Dermis microvascular lymphatic vessel endothelial cell (primary cell): ENCODE measurements at regions not wholly inside any gene's neighbourhood (a gene's known extent, or its start where the extent isn't known, plus 50 kb on each side); places are given as distances from the start of the nearest gene placed in this dataset.
"Not testable (repeated sequence)": the region's sequence is repeated elsewhere in the genome, so short reads cannot be mapped to it uniquely, and the experiment has no call there.

Source experiments
- DNase-seq, 2 donors: peaks; one replicate each; pipeline versions ENCODE4 v3.0.0 to v3.0.0-alpha.2; 2010; ENCODE audit warnings: low read depth in 2 of 2

- DNase-seq, result no peak
Measured at GRCh38 chrX:8105531-8105930, 65.5 kb downstream of the VCX2 start.

GRCh38 chrX:8103655-8104054, 67.4 kb downstream of the VCX2 start:
- DNase-seq, result no peak

GRCh38 chrX:8091510-8091909, 79.6 kb downstream of the VCX2 start:
- no peak for DNase-seq

DNA sequence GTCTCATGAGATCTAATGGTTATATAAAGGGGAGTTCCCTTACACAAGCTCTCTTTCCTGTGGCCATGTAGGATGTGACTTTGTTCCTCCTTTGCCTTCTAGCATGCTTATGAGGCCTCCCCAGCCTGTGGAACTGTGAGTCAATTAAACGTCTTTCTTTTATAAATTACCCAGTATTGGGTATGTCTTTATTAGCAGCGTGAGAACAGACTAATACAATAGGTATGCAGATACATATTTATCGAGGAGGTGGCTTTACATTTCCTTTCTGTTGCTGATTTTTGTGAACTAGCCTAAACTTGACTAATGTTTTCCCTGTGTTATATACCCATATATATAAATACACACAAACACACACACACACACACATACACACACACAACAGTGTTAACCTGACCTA, 80.2 kb downstream of the VCX2 start:
- DNase-seq, result no peak

GRCh38 chrX:8090482-8090881, 80.6 kb downstream of the VCX2 start:
- DNase-seq, result no peak

GRCh38 chrX:8089141-8089540, 81.9 kb downstream of the VCX2 start:
- DNase-seq, result no peak

GRCh38 chrX:8084006-8084405, 87.1 kb downstream of the VCX2 start:
- DNase-seq, result peak in 1 of 2 donors; percentile 0

DNA sequence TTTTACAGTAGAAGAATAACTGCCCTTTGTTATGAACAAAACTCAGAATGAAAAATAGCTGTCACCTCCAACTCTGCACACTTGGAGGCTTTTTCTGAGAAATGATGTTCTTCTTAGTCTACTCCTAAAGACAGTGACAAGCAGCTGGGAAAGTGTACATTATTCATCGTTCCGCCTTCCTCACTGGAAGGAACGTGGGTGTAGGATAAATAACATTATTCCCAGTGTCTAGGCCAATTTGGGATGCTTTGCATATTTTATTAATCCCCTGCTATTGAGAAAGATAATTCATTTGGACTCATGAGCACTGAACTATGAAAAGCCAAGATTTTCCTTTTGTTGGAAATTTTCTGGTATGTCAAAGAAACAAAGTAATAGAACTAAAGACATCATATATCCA, 87.8 kb downstream of the VCX2 start:
- DNase-seq, result no peak

DNA sequence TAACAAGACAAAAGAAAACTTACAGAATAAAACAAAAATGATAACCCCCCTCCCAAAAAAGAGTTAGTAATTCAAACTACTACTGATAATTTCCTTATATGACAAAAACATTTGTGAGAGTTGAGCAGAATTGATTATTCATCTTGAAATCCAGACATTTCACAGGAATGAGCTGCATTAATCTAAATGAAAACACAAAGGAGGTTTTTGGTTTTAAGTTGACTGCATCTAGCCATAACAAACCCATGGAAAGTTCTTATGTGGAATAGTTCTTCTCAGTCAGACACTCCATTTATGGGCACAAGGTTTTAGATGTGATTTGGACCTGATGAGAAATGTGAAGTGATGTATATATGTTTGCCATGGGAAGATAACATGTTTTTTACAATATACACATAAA, 95.4 kb downstream of the VCX2 start:
- no peak for DNase-seq

- no peak for DNase-seq
Measured at GRCh38 chrX:8067754-8068462, 103.2 kb downstream of the VCX2 start.

- DNase-seq, result no peak
Measured at GRCh38 chrX:8052909-8053308, 118.2 kb downstream of the VCX2 start.

GRCh38 chrX:8049827-8050226, 121.2 kb downstream of the VCX2 start:
- no peak for DNase-seq

DNA sequence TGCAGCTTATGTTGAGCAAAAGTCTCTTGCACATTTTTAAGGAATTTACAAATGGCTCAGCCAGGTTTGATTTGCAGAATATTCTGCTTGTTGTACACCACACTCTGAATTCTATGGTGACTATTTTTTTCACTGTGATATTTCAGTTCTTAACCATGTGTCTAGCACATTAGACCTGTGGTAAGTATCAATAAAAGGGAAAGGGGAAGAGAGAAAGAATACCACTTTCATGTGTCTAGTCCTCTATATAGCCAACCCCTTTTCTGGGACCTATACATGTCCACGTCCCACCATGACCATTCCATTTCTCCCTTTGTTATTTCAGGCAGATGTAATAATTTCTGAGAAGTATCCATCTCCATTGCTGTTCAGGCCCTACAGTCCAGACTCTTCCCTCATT, 121.3 kb upstream of the PNPLA4 start:
- no peak for DNase-seq

- no peak for DNase-seq
Measured at GRCh38 chrX:8044947-8045346, 117.7 kb upstream of the PNPLA4 start.

GRCh38 chrX:8043546-8043945, 116.3 kb upstream of the PNPLA4 start:
- DNase-seq, result no peak

GRCh38 chrX:8043121-8043520, 115.9 kb upstream of the PNPLA4 start:
- DNase-seq, result no peak

- no peak for DNase-seq
Measured at GRCh38 chrX:8042304-8042703, 115.1 kb upstream of the PNPLA4 start.

DNA sequence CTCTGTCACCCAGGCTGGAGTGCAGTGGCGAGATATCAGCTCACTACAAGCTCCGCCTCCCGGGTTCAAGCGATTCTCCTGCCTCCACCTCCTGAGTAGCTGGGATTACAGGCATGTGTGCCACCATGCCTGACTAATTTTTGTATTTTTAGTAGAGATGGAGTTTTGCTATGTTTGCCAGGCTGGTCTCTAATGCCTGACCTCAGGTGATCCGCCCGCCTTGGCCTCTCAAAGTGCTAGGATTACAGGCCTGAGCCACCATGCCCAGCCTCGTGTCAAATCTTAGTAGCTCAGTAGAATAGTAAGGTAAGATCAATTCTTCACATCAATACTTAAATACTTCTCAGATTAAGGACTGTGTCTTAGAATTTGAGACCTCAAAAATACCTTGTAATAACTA, 112.5 kb upstream of the PNPLA4 start:
- not testable (repeated sequence) for DNase-seq

DNA sequence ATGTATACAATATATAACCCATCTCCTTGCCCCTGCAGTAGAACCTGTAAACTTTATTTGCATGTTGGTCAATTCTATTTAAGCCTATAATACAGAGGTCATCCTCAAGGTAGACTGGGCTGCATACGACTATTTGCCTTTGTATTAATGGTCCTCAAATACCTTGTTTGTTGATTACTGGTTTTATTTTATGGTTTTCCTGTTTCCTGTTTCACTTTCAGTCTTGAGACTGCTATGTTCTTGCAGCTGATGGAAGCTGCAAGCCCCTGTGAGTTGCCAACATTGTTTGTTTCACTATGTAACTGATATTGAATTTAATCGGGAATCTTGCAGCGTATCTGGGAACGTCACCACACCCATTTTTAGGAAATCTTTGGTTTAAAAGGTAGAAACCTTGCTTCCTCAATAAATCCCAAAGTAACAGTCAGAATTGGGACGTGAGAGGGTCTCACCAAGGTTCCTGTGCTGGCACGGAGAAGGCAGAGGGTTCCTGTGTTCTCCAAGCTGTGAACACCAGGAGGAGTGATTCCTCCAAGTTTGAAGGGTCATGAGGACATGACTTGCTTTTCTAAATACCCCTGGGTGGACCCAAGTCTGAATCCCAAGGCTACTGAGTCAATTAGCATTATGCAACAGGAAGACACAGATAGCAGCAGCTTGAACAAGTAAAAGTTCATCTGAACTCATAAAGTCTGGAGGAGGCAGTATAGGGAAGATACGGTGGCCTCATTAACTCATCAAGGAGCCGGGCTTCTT, 110.6 kb upstream of the PNPLA4 start:
- no peak for DNase-seq

DNA sequence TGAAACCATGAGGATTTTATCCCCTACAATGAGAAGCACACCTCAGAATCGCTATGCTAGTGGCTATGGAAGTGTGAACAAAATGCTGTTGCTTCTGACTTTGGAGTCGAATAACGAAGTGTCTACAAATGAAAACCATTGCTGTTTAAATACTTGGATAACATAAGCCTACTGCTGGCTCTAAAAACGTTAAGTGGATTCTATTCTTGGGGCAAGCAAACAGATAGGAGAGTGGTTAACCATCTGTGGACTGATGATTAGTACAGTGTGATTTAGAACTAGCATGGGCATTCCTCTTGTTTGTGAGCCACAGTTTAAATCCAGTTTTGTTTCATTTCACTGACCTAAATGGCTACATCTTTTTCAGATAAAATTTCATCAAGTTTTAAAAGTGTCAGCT, 109.7 kb upstream of the PNPLA4 start:
- DNase-seq, result no peak

GRCh38 chrX:8034058-8034457, 106.8 kb upstream of the PNPLA4 start:
- DNase-seq, result no peak

- DNase-seq, result no peak
Measured at GRCh38 chrX:8033175-8033574, 106.0 kb upstream of the PNPLA4 start.

DNA sequence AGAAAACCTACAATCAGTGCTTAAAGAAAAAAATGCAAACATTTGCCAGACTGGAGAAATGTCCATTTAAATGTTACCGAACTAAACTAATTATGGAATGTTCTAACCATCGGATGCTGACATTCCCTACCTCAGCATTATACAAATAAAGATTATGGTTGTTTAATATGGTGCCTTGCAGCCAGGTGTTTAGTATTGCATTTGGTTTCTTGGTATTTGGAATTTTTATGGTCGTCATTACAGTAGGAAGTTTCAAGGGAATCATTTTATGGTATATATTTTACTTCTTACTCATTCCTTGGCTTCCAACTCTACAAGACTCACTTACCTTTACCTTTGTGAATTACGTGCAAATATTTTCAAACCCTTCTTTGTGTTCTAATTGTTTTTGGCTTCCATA, 103.1 kb upstream of the PNPLA4 start:
- no peak for DNase-seq
